ENCODE measurements at regions not wholly inside any gene's neighbourhood (a gene's known extent, or its start where the extent isn't known, plus 50 kb on each side); places are given as distances from the start of the nearest gene placed in this dataset.
"Not testable (repeated sequence)": the region's sequence is repeated elsewhere in the genome, so short reads cannot be mapped to it uniquely, and the experiment has no call there.

- DNase-seq (ENCODE audit: low spot score), result no peak
Measured at GRCh38 chr6:8652710-8653109, 217.4 kb upstream of the SLC35B3 start.

DNA sequence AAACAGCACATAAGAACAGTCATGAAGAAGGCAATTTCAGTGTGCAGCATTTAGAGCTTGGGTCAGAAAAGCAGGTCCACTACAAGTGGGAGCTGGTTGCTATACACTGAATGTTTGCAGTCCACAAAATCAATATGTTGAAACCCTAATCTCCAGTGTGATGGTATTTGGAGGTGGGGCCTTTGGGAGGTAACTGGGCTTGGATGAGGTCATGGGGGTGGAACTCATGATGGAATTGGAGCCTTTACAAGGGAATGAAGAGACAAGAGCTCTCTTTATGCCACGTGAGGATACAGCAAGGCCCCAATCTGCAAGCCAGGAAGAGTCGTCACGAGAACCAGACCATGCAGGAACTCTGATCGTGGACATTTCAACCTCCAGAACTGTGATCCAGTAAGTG is 216.7 kb upstream of the SLC35B3 start:
- no peak for DNase-seq (ENCODE audit: low spot score)

DNA sequence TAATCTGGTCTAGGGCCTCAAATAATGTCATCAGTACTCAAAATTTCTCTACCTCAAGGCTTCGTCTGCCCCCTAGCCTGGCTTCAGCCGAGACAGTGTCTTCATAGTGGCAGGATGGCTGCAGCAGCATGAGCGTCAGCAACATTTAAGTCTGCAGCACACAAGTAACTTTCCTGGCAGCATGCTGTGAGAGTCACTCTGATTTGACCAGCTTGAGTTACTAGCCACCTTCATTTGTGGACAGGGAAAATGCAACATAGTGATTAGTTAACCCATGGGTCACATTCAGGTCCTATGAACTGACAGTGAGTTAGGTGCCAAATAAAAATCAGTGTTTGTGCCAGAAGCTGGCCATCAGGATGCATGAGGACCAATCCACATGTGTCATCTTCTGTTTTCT is 209.9 kb upstream of the SLC35B3 start:
- no peak for DNase-seq (ENCODE audit: low spot score)

- no peak for DNase-seq (ENCODE audit: low spot score)
Measured at GRCh38 chr6:8644306-8644705, 209.0 kb upstream of the SLC35B3 start.

DNA sequence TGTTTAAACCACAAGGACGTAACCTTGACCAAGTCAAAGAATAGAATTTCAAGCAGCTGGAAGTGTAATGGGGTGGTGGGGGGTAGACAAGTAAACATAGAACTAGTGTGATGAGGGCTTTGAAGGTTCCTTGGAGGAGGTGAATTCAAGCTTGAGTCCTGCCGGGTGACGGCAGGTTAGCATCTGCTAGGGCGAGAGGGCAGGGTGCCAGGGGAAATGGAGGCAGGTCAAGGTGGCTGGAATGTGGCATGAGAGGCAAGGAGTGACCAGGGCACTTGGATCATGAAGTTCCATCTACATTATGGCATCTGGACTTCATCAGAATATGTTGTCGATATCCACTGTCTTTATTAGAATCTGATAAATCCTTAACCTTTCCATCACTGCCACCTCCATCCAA is 207.5 kb upstream of the SLC35B3 start:
- DNase-seq (ENCODE audit: low spot score), result no peak

- DNase-seq (ENCODE audit: low spot score), result no peak
Measured at GRCh38 chr6:8642131-8642530, 206.8 kb upstream of the SLC35B3 start.

DNA sequence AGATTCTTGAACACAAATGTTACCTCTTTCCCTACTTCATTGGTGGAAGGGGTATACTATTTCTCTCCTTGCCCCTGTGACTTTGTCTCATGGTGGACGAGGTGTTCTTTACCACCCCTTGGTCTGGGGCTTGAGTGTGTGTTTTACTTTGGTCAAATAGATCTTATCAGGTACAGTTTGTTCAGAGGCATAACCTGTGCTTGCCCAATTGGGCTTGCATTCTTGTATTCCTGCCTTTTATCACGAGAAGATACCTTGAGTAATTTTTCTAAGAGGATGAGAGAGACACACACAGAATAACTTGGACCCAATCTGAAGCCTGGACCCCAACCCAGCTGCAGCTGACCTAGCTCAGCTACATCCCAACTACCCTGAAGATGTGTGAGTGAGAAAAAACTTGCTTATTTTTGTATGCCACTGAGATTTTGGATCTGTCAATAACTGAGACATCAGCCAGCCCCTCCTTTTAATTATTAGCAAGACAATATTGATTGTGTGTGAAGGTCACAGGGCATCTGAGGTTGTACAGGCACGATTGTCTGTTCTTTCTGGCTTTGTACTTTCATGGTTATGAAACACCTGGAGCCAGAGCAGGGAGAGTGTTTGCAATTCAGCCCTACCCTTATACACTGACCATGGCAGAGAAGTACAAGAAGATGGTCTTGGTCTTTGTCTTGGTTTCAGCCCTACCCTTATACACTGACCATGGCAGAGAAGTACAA is 204.7 kb upstream of the SLC35B3 start:
- DNase-seq (ENCODE audit: low spot score), result no peak

DNA sequence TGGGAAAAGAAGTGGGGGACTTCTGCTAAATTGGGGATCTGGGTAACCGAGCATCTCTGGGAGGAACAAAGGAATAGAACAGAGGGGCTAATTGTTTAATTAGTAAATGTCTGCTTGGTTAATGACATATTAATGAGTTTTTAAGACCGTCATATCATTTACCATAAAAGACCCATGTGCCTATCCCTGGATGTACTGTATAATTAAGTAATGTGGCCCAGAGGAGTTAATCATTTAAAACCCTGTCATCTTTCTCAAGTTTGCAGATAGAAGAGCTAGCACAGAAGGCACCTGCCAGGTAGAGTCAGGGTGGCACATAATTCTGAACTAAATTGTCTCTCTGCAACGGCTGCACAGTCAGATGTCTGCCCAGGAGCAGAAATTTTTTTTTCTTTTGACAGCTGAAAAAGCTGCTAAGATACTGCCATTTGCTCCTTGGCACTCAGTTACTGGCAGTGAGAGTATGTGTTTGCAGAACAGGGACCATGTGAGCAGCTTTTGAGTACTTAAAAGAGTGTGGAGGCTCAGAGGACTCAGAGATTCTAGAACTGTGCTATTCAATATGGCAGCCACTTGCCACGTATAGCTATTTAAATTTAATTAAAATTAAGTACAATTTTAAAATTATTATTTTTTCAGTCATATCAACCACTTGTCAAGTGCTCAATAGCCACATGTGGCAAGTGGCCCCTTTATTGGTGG is 202.7 kb upstream of the SLC35B3 start:
- DNase-seq (ENCODE audit: low spot score), result no peak

DNA sequence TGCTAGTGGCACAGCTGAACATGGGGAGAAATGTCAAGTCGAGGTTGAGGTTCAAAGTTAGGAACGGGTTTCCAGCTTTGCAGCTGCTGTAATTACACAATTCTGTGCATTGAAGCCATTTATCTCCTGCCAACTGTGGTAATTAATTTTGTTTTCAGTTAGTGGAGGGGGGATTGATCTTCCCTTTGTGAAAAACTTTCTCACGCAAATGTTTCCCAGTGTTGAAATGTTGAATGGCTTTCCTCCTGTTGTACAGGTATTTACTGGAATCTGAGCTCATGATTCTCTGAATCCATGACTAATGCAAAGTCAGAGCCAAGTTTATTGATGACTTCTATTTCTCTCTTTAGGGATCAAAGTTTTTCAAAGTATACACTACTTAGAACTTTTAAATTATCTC is 198.4 kb upstream of the SLC35B3 start:
- DNase-seq (ENCODE audit: low spot score), result no peak

GRCh38 chr6:8628736-8629135 is 193.4 kb upstream of the SLC35B3 start:
- no peak for DNase-seq (ENCODE audit: low spot score)

DNA sequence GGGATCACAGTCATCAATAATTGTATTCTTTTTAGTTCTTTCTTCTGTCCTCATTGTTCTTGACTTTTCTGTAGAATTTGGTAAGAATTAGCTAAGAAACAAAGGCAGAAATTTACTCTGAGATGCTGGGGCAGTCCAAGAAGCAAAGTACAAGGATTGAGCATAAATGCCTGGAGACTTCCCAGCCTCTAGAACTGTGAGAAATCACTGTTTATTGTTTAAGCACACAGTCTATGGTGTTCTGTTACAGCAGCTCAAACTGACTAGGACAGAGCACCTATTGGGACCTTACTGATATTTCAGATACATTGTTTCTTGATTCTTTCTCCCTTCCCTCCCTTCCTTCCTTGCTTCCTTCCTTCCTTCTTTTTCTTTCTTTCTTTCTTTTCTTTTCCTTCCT is 192.7 kb upstream of the SLC35B3 start:
- no peak for DNase-seq (ENCODE audit: low spot score)

- no peak for DNase-seq (ENCODE audit: low spot score)
Measured at GRCh38 chr6:8627085-8627861, 191.9 kb upstream of the SLC35B3 start.

DNA sequence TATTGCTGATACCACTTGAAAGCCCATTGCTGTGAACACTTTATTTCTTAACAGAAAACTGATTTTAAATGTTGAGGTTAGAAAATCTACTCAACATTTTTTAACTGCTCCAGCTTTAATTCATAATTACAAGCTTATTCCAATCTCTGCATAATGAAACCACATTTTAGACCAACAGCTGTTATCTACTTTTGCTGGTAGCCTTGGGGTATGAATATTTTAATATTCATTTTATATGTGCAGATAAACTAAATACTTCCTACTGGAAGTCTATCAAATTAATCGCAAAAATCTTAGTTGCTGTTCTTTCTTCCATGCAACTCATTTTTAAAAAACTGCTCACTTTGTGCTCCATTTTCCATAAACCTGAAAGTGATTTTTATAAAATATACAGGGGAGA is 189.3 kb upstream of the SLC35B3 start:
- no peak for DNase-seq (ENCODE audit: low spot score)

DNA sequence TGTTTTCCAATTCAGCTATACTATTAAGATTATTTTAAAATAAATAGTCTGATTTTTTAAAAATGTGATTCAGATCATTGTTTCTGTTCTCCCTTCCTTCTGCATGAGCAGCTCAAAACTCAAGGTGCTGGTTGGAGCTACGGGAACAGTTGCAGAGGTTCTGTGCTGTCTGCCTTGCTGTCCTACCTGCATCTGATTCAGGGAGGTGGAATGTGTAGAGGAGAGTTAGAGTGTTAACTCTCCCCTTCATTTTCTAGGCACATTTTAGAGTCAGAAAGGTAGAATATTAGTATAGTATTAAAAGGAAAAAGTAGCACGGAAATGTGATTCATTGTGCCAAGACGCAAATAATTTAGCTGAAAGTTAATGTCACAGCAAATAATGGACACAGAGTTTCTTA is 188.1 kb upstream of the SLC35B3 start:
- no peak for DNase-seq (ENCODE audit: low spot score)

DNA sequence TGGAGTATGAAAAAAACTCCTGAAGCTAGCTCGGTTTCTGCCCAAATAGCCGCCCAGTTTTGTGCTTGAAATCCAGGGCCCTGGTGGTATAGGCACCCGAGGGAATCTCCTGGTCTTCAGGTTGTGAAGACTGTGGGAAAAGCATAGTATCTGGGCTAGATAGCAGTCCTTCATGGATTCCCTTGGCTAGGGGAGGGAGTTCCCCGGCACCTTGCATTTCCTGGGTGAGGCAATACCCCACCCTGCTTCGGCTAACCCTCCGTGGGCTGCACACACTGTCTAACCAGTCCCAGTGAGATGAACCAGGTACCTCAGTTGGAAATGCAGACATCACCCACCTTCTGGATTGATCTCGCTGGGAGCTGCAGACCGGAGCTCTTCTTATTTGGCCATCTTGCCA is 184.5 kb upstream of the SLC35B3 start:
- DNase-seq (ENCODE audit: low spot score), result no peak

- DNase-seq (ENCODE audit: low spot score), result not testable (repeated sequence)
Measured at GRCh38 chr6:8619408-8619807, 184.1 kb upstream of the SLC35B3 start.

GRCh38 chr6:8608737-8609136 is 173.4 kb upstream of the SLC35B3 start:
- peak; percentile 26 for DNase-seq (ENCODE audit: low spot score)

GRCh38 chr6:8589941-8590729 is 154.8 kb upstream of the SLC35B3 start:
- DNase-seq (ENCODE audit: low spot score), result peak; percentile 50

DNA sequence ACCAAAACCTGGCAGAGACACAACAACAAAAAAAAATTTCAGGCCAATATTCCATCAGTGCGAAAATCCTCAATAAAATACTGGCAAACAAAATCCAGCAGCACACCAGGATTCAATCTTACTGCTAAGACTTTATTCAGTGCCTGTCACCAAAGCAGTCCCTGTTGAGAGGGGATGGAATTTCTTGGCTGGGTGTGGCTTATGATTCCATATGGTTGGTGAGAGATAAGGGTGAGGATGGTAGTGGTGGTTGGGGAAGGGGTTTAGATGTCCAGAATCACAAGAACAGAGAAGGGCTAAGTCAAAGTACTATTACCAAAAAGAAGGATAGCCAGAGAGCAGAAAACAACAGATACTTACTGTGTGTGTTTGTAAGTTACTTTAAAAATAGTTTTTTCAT is 152.8 kb upstream of the SLC35B3 start:
- DNase-seq (ENCODE audit: low spot score), result no peak

- DNase-seq (ENCODE audit: low spot score), result no peak
Measured at GRCh38 chr6:8583291-8583690, 147.9 kb upstream of the SLC35B3 start.

DNA sequence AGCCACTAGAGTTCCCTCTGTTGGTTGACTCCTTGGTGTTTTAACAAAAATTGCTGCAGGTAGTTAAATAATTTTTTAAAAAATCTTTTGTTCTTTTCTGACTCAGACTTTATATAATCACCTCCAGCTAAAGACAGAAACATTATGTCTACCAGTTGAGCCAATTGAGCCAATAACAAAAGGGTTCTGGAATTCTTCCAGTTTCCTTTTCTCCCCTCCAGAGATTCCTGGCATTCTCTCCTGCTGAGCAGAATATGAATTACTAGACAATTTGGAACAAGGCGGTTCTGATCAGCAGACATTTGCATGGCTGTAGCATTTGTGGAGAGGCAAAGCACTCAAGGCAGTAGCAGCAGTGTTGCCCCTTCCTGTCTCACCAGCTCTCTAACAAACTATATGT is 144.0 kb upstream of the SLC35B3 start:
- DNase-seq (ENCODE audit: low spot score), result no peak

DNA sequence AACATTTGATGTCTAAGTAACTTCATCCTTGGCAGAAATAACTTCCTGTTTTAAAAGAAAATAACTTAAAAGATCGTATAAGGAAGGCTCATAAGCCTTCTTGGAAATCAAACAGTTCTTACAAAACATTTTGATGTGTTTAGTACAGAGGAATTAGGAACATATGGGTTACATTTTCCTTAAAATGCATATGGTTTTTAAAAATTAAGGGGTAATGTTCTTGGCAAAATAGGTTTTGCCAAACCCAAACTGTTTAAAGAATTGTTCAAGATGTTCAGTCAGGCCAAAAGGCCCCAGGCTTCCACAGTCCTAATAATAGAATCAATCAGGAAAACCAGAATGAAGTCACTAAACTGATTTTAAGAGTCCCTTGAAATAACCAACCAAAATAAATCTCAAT is 142.7 kb upstream of the SLC35B3 start:
- no peak for DNase-seq (ENCODE audit: low spot score)

Measured in iPS-NIHi11 (cell line).